Esophagus mucosa (tissue), 1 donor: ENCODE measurements at regions not wholly inside any gene's neighbourhood (a gene's known extent, or its start where the extent isn't known, plus 50 kb on each side); places are given as distances from the start of the nearest gene placed in this dataset.
A peak's percentile ranks its signal among the peaks of the same experiment; 100 is the strongest.
"Not testable (repeated sequence)": the region's sequence is repeated elsewhere in the genome, so short reads cannot be mapped to it uniquely, and the experiment has no call there.

Experiments
- ATAC-seq: fragments of 200-7000 bp; cut with Tn5 transposase; one replicate; pipeline ENCODE4 v1.9.1; 2020
- donor health status: DM: yes; HTN: yes; CAD: no.

- no peak for ATAC-seq
These were observed 51.8 kb upstream of the AGR3 start for GRCh38 chr7:16933296-16934279.

GRCh38 chr7:16934722-16935340 lies 53.0 kb upstream of the AGR3 start:
- no peak for ATAC-seq

GRCh38 chr7:16935341-16935735 lies 53.6 kb upstream of the AGR3 start:
- ATAC-seq = peak; percentile 93

- ATAC-seq = no peak
These were observed 55.0 kb upstream of the AGR3 start for GRCh38 chr7:16936626-16937422.

GRCh38 chr7:16939161-16939560 lies 57.4 kb upstream of the AGR3 start:
- ATAC-seq = no peak

GRCh38 chr7:16940776-16941175 lies 59.0 kb upstream of the AGR3 start:
- ATAC-seq = no peak

GRCh38 chr7:16942929-16943509 lies 61.2 kb upstream of the AGR3 start:
- ATAC-seq = no peak

- no peak for ATAC-seq
These were observed 63.2 kb upstream of the AGR3 start for GRCh38 chr7:16944936-16945335.

- no peak for ATAC-seq
These were observed 63.6 kb upstream of the AGR3 start for GRCh38 chr7:16945372-16945771.

GRCh38 chr7:16948110-16948509 lies 66.3 kb upstream of the AGR3 start:
- not testable (repeated sequence) for ATAC-seq

GRCh38 chr7:16951483-16952080 lies 69.8 kb upstream of the AGR3 start:
- ATAC-seq = no peak

- no peak for ATAC-seq
These were observed 72.5 kb upstream of the AGR3 start for GRCh38 chr7:16954321-16954720.

GRCh38 chr7:16958724-16959123 lies 76.9 kb upstream of the AGR3 start:
- no peak for ATAC-seq

GRCh38 chr7:16960337-16960965 lies 78.7 kb upstream of the AGR3 start:
- no peak for ATAC-seq

- no peak for ATAC-seq
These were observed 79.9 kb upstream of the AGR3 start for GRCh38 chr7:16961641-16962040.

- no peak for ATAC-seq
These were observed 81.3 kb upstream of the AGR3 start for GRCh38 chr7:16963044-16963443.

- not testable (repeated sequence) for ATAC-seq
These were observed 83.9 kb upstream of the AGR3 start for GRCh38 chr7:16965697-16966096.

- no peak for ATAC-seq
These were observed 85.6 kb upstream of the AGR3 start for GRCh38 chr7:16967300-16967811.

GRCh38 chr7:16970732-16971482 lies 89.1 kb upstream of the AGR3 start:
- ATAC-seq = no peak

- ATAC-seq = no peak
These were observed 93.9 kb upstream of the AGR3 start for GRCh38 chr7:16975712-16976111.
